Fibroblast of pulmonary artery (primary cell): ENCODE measurements at regions not wholly inside any gene's neighbourhood (a gene's known extent, or its start where the extent isn't known, plus 50 kb on each side); places are given as distances from the start of the nearest gene placed in this dataset.

Experiments
- DNase-seq: peaks from one replicate; pipeline ENCODE4 v3.0.0-alpha.2; 2010; ENCODE audit warnings: low read depth
- H3K4me3 ChIP-seq: replicated peaks from 2 replicates; pipeline ENCODE4 v1.5.1; 2011; ENCODE audit warnings: low read depth, mild to moderate bottlenecking, control low read depth, low read length, moderate library complexity
- TF ChIP-seq, protein P1 (sequence below): IDR thresholded peaks from 2 replicates; pipeline ENCODE4 v1.5.1; 2011; ENCODE audit warnings: mild to moderate bottlenecking, control low read depth, low read length, inconsistent platforms; ENCODE audit errors: missing control alignments

DNA sequence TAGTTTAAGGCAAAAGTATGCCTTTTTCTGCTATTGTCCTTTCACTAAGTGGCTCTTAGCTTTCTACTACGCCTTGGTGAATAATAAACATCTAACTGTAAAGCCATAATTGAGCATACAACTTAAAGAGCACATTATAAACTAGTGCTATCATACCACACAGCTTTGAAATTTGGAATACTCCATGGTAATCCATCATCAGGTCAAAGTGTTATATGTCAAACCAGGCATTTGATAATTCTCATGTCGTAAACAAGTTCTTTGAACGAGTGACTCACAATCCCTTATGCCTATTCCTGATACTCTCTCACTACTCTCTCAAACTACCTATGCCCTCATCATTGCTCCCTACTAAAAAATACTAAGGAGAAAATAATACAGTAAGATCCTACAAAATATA lies 60.3 kb upstream of the FMN2 start:
- TF ChIP-seq, protein P1, sequence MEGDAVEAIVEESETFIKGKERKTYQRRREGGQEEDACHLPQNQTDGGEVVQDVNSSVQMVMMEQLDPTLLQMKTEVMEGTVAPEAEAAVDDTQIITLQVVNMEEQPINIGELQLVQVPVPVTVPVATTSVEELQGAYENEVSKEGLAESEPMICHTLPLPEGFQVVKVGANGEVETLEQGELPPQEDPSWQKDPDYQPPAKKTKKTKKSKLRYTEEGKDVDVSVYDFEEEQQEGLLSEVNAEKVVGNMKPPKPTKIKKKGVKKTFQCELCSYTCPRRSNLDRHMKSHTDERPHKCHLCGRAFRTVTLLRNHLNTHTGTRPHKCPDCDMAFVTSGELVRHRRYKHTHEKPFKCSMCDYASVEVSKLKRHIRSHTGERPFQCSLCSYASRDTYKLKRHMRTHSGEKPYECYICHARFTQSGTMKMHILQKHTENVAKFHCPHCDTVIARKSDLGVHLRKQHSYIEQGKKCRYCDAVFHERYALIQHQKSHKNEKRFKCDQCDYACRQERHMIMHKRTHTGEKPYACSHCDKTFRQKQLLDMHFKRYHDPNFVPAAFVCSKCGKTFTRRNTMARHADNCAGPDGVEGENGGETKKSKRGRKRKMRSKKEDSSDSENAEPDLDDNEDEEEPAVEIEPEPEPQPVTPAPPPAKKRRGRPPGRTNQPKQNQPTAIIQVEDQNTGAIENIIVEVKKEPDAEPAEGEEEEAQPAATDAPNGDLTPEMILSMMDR = no peak
- DNase-seq = peak; percentile 22
- H3K4me3 ChIP-seq = no peak overlapping the region

DNA sequence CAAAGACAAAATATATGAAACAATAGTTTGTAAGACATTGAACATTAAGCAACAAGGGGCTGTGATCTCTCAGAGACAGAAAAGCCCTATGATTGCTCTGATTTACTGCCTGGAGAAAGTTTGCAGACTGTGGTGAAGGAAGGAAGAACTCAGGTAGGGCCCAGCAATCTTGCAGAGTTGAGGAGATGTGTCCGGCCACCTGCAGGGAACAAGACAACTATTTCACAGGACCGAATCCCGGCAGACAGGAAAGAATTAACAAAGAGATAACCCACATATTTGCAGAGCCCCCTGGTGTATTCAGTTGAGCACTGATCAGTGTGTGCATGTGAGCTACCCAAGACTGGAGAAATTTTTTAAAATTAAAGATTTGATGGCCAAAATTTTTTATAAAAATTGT lies 58.3 kb upstream of the FMN2 start:
- no peak overlapping the region for H3K4me3 ChIP-seq
- no peak for DNase-seq
- TF ChIP-seq, protein P1 = no peak

DNA sequence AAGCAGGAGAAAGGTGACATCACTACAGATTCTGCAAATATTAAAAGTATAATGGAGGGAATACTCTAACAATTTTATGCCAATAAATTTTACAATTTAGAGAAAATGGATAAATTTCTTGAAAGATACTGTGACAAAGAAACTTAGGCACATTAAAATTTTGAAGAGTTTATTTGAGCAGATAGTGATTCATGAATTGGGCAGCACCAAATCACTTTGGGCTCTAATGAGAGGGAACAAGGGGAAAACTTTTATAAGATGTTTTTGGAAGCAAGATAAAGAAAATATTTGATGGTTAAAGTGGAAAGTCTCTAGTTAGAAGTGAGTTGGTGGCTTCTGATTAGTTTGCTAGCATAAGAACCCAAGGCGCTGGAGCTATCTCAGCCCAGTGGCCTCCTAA lies 55.2 kb upstream of the FMN2 start:
- DNase-seq = no peak
- no peak overlapping the region for H3K4me3 ChIP-seq
- TF ChIP-seq, protein P1 = no peak
